Cardiac muscle cell (in vitro differentiated cells and primary cell): ENCODE measurements at regions not wholly inside any gene's neighbourhood (a gene's known extent, or its start where the extent isn't known, plus 50 kb on each side); places are given as distances from the start of the nearest gene placed in this dataset.
"Not testable (repeated sequence)": the region's sequence is repeated elsewhere in the genome, so short reads cannot be mapped to it uniquely, and the experiment has no call there.

ENCODE experiments used
- DNase-seq, 2 donors: peaks; one replicate each; pipeline versions ENCODE4 v3.0.0 to v3.0.0-alpha.2; 2010 to 2017; ENCODE audit warnings: low read depth in 1 of 2, low spot score in 1 of 2
- H3K27ac ChIP-seq: fragments of 200-600 bp; sonication (generic); 2 replicates; pipeline ENCODE4 v1.5.1; 2016
- H3K27me3 ChIP-seq: fragments of 200-600 bp; sonication (generic); 2 replicates; pipeline ENCODE4 v1.6.0; 2016; ENCODE audit warnings: control low read depth
- H3K36me3 ChIP-seq: fragments of 200-600 bp; sonication (generic); 2 replicates; pipeline ENCODE4 v1.5.1; 2016; ENCODE audit warnings: control low read depth
- H3K4me1 ChIP-seq: fragments of 200-600 bp; sonication (generic); 2 replicates; pipeline ENCODE4 v1.8.1; 2017; ENCODE audit warnings: low read depth, mild to moderate bottlenecking, mixed run types
- H3K4me3 ChIP-seq: fragments of 200-600 bp; sonication (generic); 2 replicates; pipeline ENCODE4 v1.5.1; 2016; ENCODE audit warnings: mild to moderate bottlenecking
- H3K9me3 ChIP-seq: fragments of 200-600 bp; sonication (generic); 2 replicates; pipeline ENCODE4 v1.5.1; 2017; ENCODE audit warnings: low read depth, mild to moderate bottlenecking, control low read depth
- CTCF ChIP-seq: IDR thresholded peaks from 2 replicates; pipeline ENCODE4 v1.5.1; 2012; ENCODE audit warnings: low read depth, mild to moderate bottlenecking, low read length

GRCh38 chr12:3420693-3421092, 70.3 kb upstream of the PRMT8 start:
- no peak for DNase-seq
- Histone ChIP-seq H3K4me3 (no peak overlapping the region), H3K36me3 (no peaks in the 10 kb centered on the region), H3K9me3 (no peaks in the 10 kb centered on the region), H3K27ac (no peak overlapping the region), H3K4me1 (no peaks in the 10 kb centered on the region), H3K27me3 (peaks cover 10% of the 10 kb centered on the region)
- no peak for TF ChIP-seq CTCF

GRCh38 chr12:3421191-3421978, 69.6 kb upstream of the PRMT8 start:
- no peak for TF ChIP-seq CTCF

GRCh38 chr12:3424796-3425195, 66.2 kb upstream of the PRMT8 start:
- not testable (repeated sequence) for H3K27ac ChIP-seq, H3K4me3 ChIP-seq, H3K9me3 ChIP-seq, H3K27me3 ChIP-seq, H3K36me3 ChIP-seq, DNase-seq, H3K4me1 ChIP-seq

More at GRCh38 chr12:3421191-3421978, 69.6 kb upstream of the PRMT8 start:
- Histone ChIP-seq H3K4me3 (no peak overlapping the region), H3K27me3 (peaks cover 10% of the 10 kb centered on the region), H3K27ac (no peak overlapping the region), H3K4me1 (no peaks in the 10 kb centered on the region), H3K9me3 (no peaks in the 10 kb centered on the region), H3K36me3 (no peaks in the 10 kb centered on the region)
- no peak for DNase-seq

- H3K4me1 ChIP-seq, result no peaks in the 10 kb centered on the region
- H3K4me3 ChIP-seq, result no peak overlapping the region
- H3K27me3 ChIP-seq, result no peaks in the 10 kb centered on the region
- no peaks in the 10 kb centered on the region for H3K9me3 ChIP-seq
- DNase-seq, result no peak
- no peaks in the 10 kb centered on the region for H3K36me3 ChIP-seq
- no peak for TF ChIP-seq CTCF
- no peak overlapping the region for H3K27ac ChIP-seq
Observed at GRCh38 chr12:3427956-3428355, 63.0 kb upstream of the PRMT8 start.

GRCh38 chr12:3428631-3429030, 62.4 kb upstream of the PRMT8 start:
- DNase-seq, result no peak
- Histone ChIP-seq H3K36me3 (no peaks in the 10 kb centered on the region), H3K4me1 (no peaks in the 10 kb centered on the region), H3K27ac (no peak overlapping the region), H3K4me3 (no peak overlapping the region), H3K27me3 (no peaks in the 10 kb centered on the region), H3K9me3 (no peaks in the 10 kb centered on the region)
- TF ChIP-seq CTCF, result no peak

GRCh38 chr12:3429523-3429922, 61.5 kb upstream of the PRMT8 start:
- H3K27ac ChIP-seq, H3K4me1 ChIP-seq, DNase-seq, H3K9me3 ChIP-seq, H3K4me3 ChIP-seq, H3K36me3 ChIP-seq, H3K27me3 ChIP-seq: not testable (repeated sequence)
